Progenitor cell of endocrine pancreas (in vitro differentiated cells): ENCODE measurements at regions not wholly inside any gene's neighbourhood (a gene's known extent, or its start where the extent isn't known, plus 50 kb on each side); places are given as distances from the start of the nearest gene placed in this dataset.

Source experiments
- DNase-seq: peaks from one replicate; pipeline ENCODE4 v3.0.0; 2021; ENCODE audit warnings: low spot score; ENCODE audit not compliant: unreplicated experiment
- H3K27ac Mint-ChIP-seq: 2 replicates; pipeline ENCODE4 v1.8.0; 2021; ENCODE audit warnings: mild to moderate bottlenecking, moderate library complexity, mixed read lengths
- H3K27me3 Mint-ChIP-seq: 2 replicates; pipeline ENCODE4 v1.8.0; 2021; ENCODE audit warnings: mixed read lengths
- H3K36me3 Mint-ChIP-seq: 2 replicates; pipeline ENCODE4 v1.8.0; 2022; ENCODE audit warnings: mixed read lengths; ENCODE audit not compliant: insufficient read depth
- H3K4me1 Mint-ChIP-seq: 2 replicates; pipeline ENCODE4 v1.8.0; 2021; ENCODE audit warnings: low read depth, mixed read lengths
- H3K4me3 Mint-ChIP-seq: 2 replicates; pipeline ENCODE4 v1.8.0; 2021; ENCODE audit warnings: low read depth, mild to moderate bottlenecking, moderate library complexity, mixed read lengths
- H3K9me3 Mint-ChIP-seq: 2 replicates; pipeline ENCODE4 v1.8.0; 2021; ENCODE audit warnings: low read depth, mixed read lengths
- TF ChIP-seq, protein P1 (sequence below): fragments of 200-600 bp; sonication (generic); IDR thresholded peaks from one replicate; pipeline ENCODE4 v1.5.0; 2021; ENCODE audit warnings: antibody characterized with exemption, mild to moderate bottlenecking; ENCODE audit not compliant: unreplicated experiment

DNA sequence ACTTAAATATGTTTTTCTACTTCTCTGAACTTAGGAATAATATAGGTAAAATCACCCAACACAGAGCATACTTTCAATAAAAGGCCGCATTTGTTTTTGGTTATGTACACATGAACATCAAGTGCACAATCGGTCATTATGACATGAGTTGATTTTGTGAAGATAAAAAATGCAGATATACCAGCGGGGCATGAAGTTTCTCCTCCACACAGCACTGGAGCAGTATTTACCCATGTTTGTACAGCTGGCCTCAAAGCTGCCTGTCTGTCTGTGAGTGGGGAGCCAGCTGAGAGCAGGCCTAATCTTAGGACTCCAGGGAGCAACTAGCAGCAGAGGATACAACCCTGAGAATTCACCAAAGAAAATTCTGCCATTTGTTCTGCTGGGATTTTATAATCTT is 206.5 kb downstream of the TPBG start:
- H3K27me3 Mint-ChIP-seq, result no peaks in the 10 kb centered on the region
- H3K4me1 Mint-ChIP-seq, result peaks cover 28% of the 10 kb centered on the region

DNA sequence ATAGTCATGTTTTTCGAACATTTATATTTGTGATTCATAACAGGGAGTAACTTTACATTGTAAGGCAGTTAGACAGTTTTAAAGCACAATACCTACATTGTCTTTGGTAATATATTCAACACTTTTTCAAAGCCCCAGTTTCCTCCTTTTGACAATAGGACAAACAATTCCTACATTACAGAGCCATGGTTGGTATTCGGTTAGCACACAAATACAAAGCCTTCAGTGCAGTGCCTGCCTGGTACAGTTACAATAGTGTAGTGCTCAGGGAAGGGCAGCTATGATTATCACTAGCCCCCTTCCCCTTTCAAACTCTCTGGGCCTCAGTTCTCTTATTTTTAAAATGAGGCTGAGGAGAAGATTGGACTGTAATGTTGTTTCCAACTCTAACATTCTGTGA is 207.8 kb downstream of the TPBG start:
- no peak for DNase-seq
- Mint-ChIP-seq H3K9me3 (peaks cover 9% of the 10 kb centered on the region), H3K27me3 (no peaks in the 10 kb centered on the region), H3K4me1 (peaks cover 28% of the 10 kb centered on the region), H3K27ac (no peak overlapping the region), H3K36me3 (no peaks in the 10 kb centered on the region), H3K4me3 (no peak overlapping the region)
- TF ChIP-seq, protein P1, sequence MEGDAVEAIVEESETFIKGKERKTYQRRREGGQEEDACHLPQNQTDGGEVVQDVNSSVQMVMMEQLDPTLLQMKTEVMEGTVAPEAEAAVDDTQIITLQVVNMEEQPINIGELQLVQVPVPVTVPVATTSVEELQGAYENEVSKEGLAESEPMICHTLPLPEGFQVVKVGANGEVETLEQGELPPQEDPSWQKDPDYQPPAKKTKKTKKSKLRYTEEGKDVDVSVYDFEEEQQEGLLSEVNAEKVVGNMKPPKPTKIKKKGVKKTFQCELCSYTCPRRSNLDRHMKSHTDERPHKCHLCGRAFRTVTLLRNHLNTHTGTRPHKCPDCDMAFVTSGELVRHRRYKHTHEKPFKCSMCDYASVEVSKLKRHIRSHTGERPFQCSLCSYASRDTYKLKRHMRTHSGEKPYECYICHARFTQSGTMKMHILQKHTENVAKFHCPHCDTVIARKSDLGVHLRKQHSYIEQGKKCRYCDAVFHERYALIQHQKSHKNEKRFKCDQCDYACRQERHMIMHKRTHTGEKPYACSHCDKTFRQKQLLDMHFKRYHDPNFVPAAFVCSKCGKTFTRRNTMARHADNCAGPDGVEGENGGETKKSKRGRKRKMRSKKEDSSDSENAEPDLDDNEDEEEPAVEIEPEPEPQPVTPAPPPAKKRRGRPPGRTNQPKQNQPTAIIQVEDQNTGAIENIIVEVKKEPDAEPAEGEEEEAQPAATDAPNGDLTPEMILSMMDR, result no peak

More for the DNA sequence above, 206.5 kb downstream of the TPBG start:
- TF ChIP-seq, protein P1, result no peak
- Mint-ChIP-seq H3K27ac (peak overlapping the region; percentile 12), H3K9me3 (no peaks in the 10 kb centered on the region), H3K36me3 (no peaks in the 10 kb centered on the region), H3K4me3 (no peak overlapping the region)
- no peak for DNase-seq

DNA sequence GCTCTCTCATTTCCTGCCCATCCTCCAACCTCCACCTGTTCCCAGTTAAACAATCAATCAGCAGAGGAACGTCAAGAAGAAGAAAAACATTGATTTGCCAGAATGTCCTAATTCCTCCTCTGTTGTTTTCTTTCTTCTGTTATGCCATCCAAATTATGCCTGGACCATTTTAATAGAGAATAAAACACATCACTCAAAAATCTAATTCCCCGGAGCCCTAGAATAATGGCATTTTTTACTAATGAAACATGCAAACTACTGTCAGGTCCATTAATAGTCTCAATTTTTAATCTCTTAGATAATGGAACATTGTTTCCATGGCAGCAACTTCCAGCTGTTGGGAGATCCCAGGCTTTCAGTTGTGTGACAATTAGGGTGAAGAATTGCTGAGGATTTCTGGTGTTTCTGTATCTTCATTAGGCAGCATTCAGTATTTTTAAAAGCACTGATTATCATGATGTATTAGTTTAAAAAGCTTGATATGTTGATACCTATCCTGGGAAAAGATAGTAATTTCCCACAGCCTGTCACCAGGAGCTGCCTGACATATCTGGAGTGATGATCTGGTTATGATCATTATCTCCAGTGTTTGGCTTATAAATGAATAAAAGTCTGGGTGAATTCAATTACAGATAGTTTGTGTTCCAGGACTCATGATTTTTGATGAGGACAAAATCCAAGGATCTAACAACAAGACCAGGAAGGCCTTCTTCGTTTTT is 209.8 kb downstream of the TPBG start:
- no peak overlapping the region for H3K27ac Mint-ChIP-seq
- no peaks in the 10 kb centered on the region for H3K36me3 Mint-ChIP-seq
- no peaks in the 10 kb centered on the region for H3K27me3 Mint-ChIP-seq
- TF ChIP-seq, protein P1, result no peak
- H3K9me3 Mint-ChIP-seq, result peaks cover 12% of the 10 kb centered on the region
- DNase-seq, result no peak
- H3K4me3 Mint-ChIP-seq, result no peak overlapping the region
- H3K4me1 Mint-ChIP-seq, result peaks cover 27% of the 10 kb centered on the region

DNA sequence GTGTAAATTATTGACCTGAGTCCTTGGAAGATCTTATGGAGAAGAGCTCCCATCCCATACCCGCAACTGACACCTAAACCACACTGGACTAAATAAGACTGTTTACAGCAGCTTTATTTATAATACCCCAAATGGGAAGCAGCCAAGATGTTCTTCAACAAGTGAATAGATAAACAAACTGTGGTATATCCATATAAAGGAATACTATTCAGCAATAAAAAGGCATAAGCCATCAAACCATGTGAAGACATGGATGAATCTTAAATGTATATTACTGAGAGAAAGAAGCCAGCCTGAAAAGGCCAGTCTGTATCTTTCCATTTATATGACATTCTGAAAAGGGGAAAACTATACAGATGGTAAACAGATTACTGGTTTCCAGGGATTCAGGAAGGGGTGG is 212.7 kb downstream of the TPBG start:
- TF ChIP-seq, protein P1, result no peak
- no peak for DNase-seq
- Mint-ChIP-seq H3K36me3 (no peaks in the 10 kb centered on the region), H3K4me1 (peaks cover 11% of the 10 kb centered on the region), H3K27me3 (no peaks in the 10 kb centered on the region), H3K27ac (no peak overlapping the region), H3K9me3 (peaks cover 12% of the 10 kb centered on the region), H3K4me3 (no peak overlapping the region)

DNA sequence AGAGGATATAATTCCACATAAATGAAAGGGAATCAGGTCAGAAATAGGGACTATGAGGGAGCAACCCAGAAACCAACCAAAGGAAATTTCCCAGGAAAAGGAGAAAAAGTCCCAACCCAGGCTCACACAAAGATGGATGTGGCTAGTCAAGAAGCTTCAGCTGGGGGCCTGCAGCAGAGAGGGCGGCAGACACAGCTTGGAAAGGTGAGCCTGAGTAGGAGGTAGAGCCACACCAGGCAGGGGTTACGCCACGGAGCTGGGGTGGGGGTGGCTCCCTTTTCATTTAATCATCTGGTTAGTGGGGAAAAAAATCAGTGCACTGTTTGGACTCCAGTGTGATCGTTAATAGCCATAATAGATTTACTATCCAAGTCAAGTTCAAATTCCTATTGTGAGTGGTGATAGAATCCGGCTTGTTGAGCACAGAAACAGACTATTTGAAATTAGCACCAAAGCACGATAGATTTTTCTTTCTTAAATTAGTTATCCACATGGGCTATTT is 220.6 kb downstream of the TPBG start:
- Mint-ChIP-seq H3K4me3 (no peak overlapping the region), H3K9me3 (peaks cover 4% of the 10 kb centered on the region), H3K27me3 (no peaks in the 10 kb centered on the region), H3K4me1 (peaks cover 4% of the 10 kb centered on the region), H3K36me3 (no peaks in the 10 kb centered on the region), H3K27ac (no peak overlapping the region)
- TF ChIP-seq, protein P1, result no peak
- DNase-seq, result no peak
